ENCODE measurements at regions not wholly inside any gene's neighbourhood (a gene's known extent, or its start where the extent isn't known, plus 50 kb on each side); places are given as distances from the start of the nearest gene placed in this dataset.

- Histone ChIP-seq H3K4me3 (no peak overlapping the region), H3K27ac (no peak overlapping the region)
These were observed 233.1 kb downstream of the POU4F1 start for GRCh38 chr13:78370231-78370630.

- H3K27ac ChIP-seq = no peak overlapping the region
- no peak overlapping the region for H3K4me3 ChIP-seq
These were observed 238.6 kb downstream of the POU4F1 start for GRCh38 chr13:78364711-78365110.

DNA sequence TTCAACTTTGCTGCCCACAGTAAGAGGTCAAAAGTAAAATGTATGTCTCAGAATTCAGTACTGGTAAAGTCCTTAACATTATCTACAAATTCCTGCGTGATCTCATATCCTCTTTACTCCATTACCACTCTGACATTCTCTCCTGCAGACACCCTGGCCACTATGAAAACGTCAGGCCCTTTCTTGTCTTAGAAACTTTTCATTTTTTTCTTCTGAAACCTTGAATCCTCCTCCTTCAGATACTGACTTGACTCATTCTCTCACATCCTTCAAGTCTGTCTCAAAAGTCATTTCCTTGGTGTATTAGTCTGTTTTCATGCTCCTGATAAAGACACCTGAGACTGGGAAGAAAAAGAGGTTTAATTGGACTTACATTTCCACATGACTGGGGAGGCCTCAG is 262.3 kb downstream of the POU4F1 start:
- no peak overlapping the region for H3K4me3 ChIP-seq
- H3K27ac ChIP-seq = no peak overlapping the region

GRCh38 chr13:78339927-78340326 is 263.4 kb downstream of the POU4F1 start:
- H3K27ac ChIP-seq = no peak overlapping the region
- no peak overlapping the region for H3K4me3 ChIP-seq

DNA sequence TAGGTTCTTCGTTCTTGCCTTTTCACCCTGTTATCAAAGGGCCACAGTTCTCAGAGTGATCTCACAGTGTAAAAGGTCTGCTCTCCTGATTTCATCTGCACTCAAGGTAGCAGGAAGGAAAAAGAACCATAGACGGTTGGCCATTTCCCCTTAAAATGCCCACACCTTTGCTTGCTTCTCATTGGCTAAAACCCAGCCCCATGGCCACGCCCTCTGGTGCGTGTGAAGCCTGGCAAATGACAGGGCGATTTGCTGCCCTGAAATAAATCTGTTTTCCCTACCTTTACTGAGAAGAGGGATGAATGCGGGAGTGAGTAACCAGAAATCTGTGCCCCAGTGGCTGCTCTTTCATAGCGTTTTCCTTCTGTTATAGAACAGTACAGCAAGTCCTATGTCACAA is 269.3 kb downstream of the POU4F1 start:
- H3K27ac ChIP-seq = no peak overlapping the region
- H3K4me3 ChIP-seq = no peak overlapping the region

- Histone ChIP-seq H3K27ac (no peak overlapping the region), H3K4me3 (no peak overlapping the region)
These were observed 276.7 kb downstream of the POU4F1 start for GRCh38 chr13:78326633-78327032.

DNA sequence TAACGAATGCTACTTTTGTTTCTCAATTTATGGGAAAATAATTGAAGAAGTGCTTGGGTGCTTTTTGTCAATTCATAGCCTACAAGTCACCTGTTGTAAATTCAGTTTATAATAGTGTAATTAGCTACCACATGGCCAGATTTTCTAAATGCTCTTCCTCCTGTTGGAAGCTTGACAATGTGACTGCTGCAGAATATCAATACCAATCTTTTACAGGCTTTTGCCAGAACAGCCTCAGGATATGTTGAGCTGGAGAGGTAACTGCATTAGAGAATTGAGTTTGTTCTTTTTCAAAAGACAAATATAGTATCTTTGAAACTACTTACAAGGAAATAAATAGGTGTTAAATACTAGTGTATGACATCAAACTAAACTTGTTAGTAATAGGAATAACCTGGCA is 277.8 kb downstream of the POU4F1 start:
- Histone ChIP-seq H3K27ac (no peak overlapping the region), H3K4me3 (no peak overlapping the region)

GRCh38 chr13:78323848-78324247 is 279.5 kb downstream of the POU4F1 start:
- no peak overlapping the region for H3K4me3 ChIP-seq

GRCh38 chr13:78323040-78323439 is 280.3 kb downstream of the POU4F1 start:
- Histone ChIP-seq H3K27ac (no peak overlapping the region), H3K4me3 (no peak overlapping the region)

More at GRCh38 chr13:78323848-78324247, 279.5 kb downstream of the POU4F1 start:
- H3K27ac ChIP-seq = no peak overlapping the region

DNA sequence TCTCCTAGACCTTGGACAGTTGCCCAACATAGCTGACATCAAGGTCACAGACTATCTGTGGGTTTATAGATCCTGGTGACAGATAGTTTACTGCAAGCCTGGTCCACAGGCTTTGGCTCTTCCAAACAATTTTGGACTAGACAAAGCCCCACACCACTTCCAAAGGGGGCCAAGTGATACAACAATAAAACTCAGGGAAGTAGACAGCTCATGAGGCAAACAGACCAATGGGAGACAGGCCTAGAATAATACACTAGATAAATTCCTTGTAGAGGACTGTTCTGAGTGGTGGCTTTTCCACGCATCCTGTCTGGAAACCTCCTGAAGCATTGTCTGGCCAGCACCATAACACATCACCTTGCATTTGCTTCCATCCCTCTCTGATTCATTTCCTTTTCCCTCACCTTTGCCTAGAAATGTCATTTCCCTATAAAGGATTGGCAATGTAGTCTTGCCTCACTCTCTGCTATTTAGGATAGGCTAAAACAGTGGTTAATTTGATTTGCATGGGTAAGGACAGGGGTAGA is 284.2 kb downstream of the POU4F1 start:
- no peak overlapping the region for H3K4me3 ChIP-seq
- no peak overlapping the region for H3K27ac ChIP-seq

- no peak overlapping the region for H3K27ac ChIP-seq
- no peak overlapping the region for H3K4me3 ChIP-seq
These were observed 286.3 kb downstream of the POU4F1 start for GRCh38 chr13:78317030-78317429.

- Histone ChIP-seq H3K27ac (no peak overlapping the region), H3K4me3 (no peak overlapping the region)
These were observed 293.7 kb downstream of the POU4F1 start for GRCh38 chr13:78309497-78310180.

DNA sequence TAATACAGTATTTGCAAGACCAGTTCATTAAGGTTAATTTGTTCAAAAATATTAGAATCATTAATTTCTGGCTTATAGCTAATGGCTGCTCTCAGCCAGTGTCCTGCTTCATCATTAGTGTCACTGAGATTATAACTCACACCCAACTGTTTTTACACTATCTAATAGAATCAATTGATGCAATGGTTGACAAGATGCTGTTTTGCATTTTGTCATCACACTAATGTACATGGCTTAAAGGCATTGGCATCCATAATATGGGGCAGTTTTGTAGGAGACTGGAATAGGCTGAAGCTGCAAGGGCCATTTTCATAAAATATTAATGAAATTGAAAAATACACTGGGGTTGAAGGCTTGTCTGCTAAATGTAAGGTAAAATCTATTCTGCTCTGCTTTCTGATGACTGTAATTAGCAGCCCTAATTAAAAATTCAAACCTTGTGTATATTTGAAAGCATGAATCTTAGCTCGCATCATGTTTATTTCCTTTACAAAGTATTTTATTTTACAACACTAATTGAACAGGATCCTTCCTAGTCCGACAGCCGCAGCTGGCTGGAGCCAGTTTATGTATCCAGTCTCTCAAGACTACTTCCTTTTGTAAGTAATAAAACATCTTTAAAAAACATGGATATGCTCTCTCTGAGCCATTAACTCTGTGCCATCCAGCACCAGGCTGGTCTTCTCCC is 296.7 kb downstream of the POU4F1 start:
- no peak overlapping the region for H3K27ac ChIP-seq
- no peak overlapping the region for H3K4me3 ChIP-seq

- H3K27ac ChIP-seq = no peak overlapping the region
- H3K4me3 ChIP-seq = no peak overlapping the region
These were observed 298.2 kb downstream of the POU4F1 start for GRCh38 chr13:78305171-78305570.

- H3K4me3 ChIP-seq = no peak overlapping the region
- H3K27ac ChIP-seq = no peak overlapping the region
These were observed 303.3 kb downstream of the POU4F1 start for GRCh38 chr13:78299832-78300623.

- Histone ChIP-seq H3K27ac (no peak overlapping the region), H3K4me3 (no peak overlapping the region)
These were observed 304.7 kb downstream of the POU4F1 start for GRCh38 chr13:78298657-78299056.

GRCh38 chr13:78286748-78287147 is 316.6 kb downstream of the POU4F1 start:
- H3K4me3 ChIP-seq = no peak overlapping the region
- no peak overlapping the region for H3K27ac ChIP-seq

- no peak overlapping the region for H3K4me3 ChIP-seq
- H3K27ac ChIP-seq = no peak overlapping the region
These were observed 338.3 kb downstream of the POU4F1 start for GRCh38 chr13:78265098-78265497.

DNA sequence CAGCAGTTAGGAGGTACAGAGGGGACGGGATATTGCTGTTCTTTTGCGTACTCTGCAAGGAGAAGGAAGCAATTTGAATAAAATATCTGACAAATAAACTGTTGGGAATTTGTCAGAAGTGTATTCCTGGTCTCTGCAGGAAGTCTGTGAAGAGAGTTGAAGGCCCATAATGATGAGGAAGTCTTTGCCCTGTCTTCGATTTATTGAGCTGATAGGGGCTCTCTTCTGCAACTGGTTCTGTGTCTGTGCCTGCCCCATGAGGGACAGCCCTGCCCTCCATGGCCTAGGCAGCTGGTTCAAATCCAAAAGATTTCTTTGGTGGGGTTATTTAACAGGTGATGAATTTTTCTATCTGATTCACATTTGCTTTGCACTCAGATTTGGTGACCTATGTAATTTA is 339.7 kb upstream of the EDNRB start:
- H3K27ac ChIP-seq = no peak overlapping the region
- no peak overlapping the region for H3K4me3 ChIP-seq

DNA sequence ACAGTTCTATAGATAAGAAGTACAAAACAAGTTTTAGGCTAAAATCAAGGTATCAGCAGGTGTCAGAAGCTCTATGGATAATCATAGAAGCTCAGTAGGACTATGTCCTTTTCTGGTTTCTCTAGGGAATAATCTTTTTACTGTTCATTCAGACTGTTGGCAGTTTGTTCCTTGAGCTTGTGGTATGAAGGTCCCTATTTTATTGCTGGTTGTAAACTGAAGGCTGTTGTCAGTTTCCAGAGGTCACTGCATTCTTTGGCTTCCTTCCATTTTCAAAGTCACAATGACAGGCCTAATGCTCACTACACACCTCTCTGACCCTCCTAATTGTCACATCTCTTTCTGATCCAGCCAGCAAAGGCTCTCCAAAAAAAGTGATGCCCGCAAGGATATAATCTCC is 337.9 kb upstream of the EDNRB start:
- H3K27ac ChIP-seq = no peak overlapping the region
- H3K4me3 ChIP-seq = no peak overlapping the region

DNA sequence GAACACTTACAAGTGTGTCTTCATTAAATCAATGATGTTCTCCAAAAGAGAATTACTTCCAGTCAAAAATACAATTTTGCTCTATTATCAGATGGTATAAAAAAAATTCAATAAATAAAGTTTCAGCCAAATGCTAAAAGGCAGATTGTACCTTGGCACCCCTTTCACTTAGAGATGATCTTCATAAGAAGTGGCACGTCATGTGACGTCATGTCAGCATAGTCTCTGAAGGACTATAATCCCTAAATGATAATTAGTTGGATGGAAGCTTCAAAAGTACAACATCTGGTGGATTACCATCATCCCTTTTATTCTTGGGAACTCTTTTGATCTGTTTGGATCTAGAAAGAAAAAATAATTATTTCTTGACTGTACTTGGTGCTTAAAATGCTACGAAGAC is 335.5 kb upstream of the EDNRB start:
- no peak overlapping the region for H3K27ac ChIP-seq
- H3K4me3 ChIP-seq = no peak overlapping the region
